ENCODE measurements at regions not wholly inside any gene's neighbourhood (a gene's known extent, or its start where the extent isn't known, plus 50 kb on each side); places are given as distances from the start of the nearest gene placed in this dataset.

DNA sequence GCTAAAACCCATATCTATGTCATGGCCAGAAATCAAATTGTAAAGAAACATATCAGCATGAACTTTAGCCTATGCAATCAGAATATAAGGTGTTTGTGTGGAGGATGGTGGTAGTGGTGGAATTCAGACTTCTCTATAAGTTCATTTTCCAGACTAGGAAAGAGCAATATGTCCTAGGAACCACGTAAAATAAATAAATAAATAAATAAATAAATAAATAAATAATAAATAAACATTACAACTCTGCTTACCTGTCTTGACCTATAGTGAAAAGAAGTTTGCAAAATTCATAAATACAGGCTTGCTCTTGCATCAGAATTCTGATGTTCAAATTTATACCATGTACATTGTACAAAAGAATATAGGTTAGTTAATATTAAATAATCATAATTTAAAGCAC is 1382.6 kb upstream of the ADGRL2 start:
- no CpG with 5 or more reads among the region's 1 CpG for WGBS (ENCODE audit: insufficient coverage)
- intact Hi-C loops (cut with micrococcal nuclease) = no loop called here
- DNase-seq = no peak
- Mint-ChIP-seq H3K27ac (no peak overlapping the region), H3K9me3 (peaks cover 0 to 7% (median 2%) of the 10 kb centered on the region in 7 donors), H3K4me1 (no peaks in the 10 kb centered on the region), H3K4me3 (no peak overlapping the region), H3K36me3 (no peaks in the 10 kb centered on the region), H3K27me3 (ENCODE audit: low read depth in 3 of 3) (peaks cover 0 to 3% (median 0%) of the 10 kb centered on the region in 3 donors)
- H4K20me1 ChIP-seq (ENCODE audit: insufficient read depth, low read length) = no peaks in the 10 kb centered on the region
- no peaks in the 10 kb centered on the region for H3K4me1 ChIP-seq (ENCODE audit: control insufficient read depth in 1 of 2, insufficient read depth in 2 of 2, low read length in 2 of 2)
- H3K79me2 ChIP-seq (ENCODE audit: insufficient read depth, low read length) = no peaks in the 10 kb centered on the region
- H2AFZ ChIP-seq (ENCODE audit: insufficient read depth, low read depth, low read length, poor library complexity, severe bottlenecking) = no peak overlapping the region
- no peak overlapping the region for H3K4me2 ChIP-seq (replicated peaks; ENCODE audit: extremely low read depth, low read length, poor library complexity, severe bottlenecking)
- H3K9ac ChIP-seq (ENCODE audit: insufficient read depth, low read length, poor library complexity, severe bottlenecking) = no peak overlapping the region
- no peaks in the 10 kb centered on the region for H3K36me3 ChIP-seq (replicated peaks in 1 of 2; ENCODE audit: control insufficient read depth in 1 of 2, insufficient read depth in 2 of 2, low read length in 2 of 2)
- H3K4me3 ChIP-seq (replicated peaks in 1 of 3; ENCODE audit: low read depth in 2 of 3, low read length in 3 of 3) = no peak overlapping the region
- no peak overlapping the region for H3K27ac ChIP-seq (ENCODE audit: low read depth in 1 of 2, low read length in 2 of 2)
- H3K27me3 ChIP-seq (ENCODE audit: control insufficient read depth in 2 of 2, insufficient read depth in 2 of 2, low read length in 2 of 2) = no peaks in the 10 kb centered on the region
- peaks cover 0 to 7% of the 10 kb centered on the region in 2 donors for H3K9me3 ChIP-seq (replicated peaks in 1 of 2; ENCODE audit: control insufficient read depth in 1 of 2, insufficient read depth in 1 of 2, low read length in 2 of 2)
- TF ChIP-seq, protein P1, sequence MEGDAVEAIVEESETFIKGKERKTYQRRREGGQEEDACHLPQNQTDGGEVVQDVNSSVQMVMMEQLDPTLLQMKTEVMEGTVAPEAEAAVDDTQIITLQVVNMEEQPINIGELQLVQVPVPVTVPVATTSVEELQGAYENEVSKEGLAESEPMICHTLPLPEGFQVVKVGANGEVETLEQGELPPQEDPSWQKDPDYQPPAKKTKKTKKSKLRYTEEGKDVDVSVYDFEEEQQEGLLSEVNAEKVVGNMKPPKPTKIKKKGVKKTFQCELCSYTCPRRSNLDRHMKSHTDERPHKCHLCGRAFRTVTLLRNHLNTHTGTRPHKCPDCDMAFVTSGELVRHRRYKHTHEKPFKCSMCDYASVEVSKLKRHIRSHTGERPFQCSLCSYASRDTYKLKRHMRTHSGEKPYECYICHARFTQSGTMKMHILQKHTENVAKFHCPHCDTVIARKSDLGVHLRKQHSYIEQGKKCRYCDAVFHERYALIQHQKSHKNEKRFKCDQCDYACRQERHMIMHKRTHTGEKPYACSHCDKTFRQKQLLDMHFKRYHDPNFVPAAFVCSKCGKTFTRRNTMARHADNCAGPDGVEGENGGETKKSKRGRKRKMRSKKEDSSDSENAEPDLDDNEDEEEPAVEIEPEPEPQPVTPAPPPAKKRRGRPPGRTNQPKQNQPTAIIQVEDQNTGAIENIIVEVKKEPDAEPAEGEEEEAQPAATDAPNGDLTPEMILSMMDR (IDR thresholded peaks at IDR 0.05) = no peak

- H3K27ac Mint-ChIP-seq = no peak overlapping the region
These were observed 1383.1 kb upstream of the ADGRL2 start for GRCh38 chr1:80417671-80418070.

More at GRCh38 chr1:80417671-80418070, 1383.1 kb upstream of the ADGRL2 start:
- Mint-ChIP-seq H3K27me3 (ENCODE audit: low read depth in 3 of 3) (peaks cover 0 to 3% (median 0%) of the 10 kb centered on the region in 3 donors), H3K9me3 (peaks cover 0 to 7% (median 2%) of the 10 kb centered on the region in 7 donors), H3K36me3 (no peaks in the 10 kb centered on the region), H3K4me1 (no peaks in the 10 kb centered on the region), H3K4me3 (no peak overlapping the region)
- no peak overlapping the region for H3K9ac ChIP-seq (ENCODE audit: insufficient read depth, low read length, poor library complexity, severe bottlenecking)
- no peak overlapping the region for H3K4me3 ChIP-seq (replicated peaks in 1 of 3; ENCODE audit: low read depth in 2 of 3, low read length in 3 of 3)
- peaks cover 0 to 7% of the 10 kb centered on the region in 2 donors for H3K9me3 ChIP-seq (replicated peaks in 1 of 2; ENCODE audit: control insufficient read depth in 1 of 2, insufficient read depth in 1 of 2, low read length in 2 of 2)
- H3K4me1 ChIP-seq (ENCODE audit: control insufficient read depth in 1 of 2, insufficient read depth in 2 of 2, low read length in 2 of 2) = no peaks in the 10 kb centered on the region
- TF ChIP-seq, protein P1 (IDR thresholded peaks at IDR 0.05) = no peak
- intact Hi-C loops (cut with micrococcal nuclease) = no loop called here
- H3K79me2 ChIP-seq (ENCODE audit: insufficient read depth, low read length) = no peaks in the 10 kb centered on the region
- H4K20me1 ChIP-seq (ENCODE audit: insufficient read depth, low read length) = no peaks in the 10 kb centered on the region
- H3K4me2 ChIP-seq (replicated peaks; ENCODE audit: extremely low read depth, low read length, poor library complexity, severe bottlenecking) = no peak overlapping the region
- H3K27ac ChIP-seq (ENCODE audit: low read depth in 1 of 2, low read length in 2 of 2) = no peak overlapping the region
- H2AFZ ChIP-seq (ENCODE audit: insufficient read depth, low read depth, low read length, poor library complexity, severe bottlenecking) = no peak overlapping the region
- WGBS (ENCODE audit: insufficient coverage) = no CpG with 5 or more reads among the region's 1 CpG
- no peaks in the 10 kb centered on the region for H3K36me3 ChIP-seq (replicated peaks in 1 of 2; ENCODE audit: control insufficient read depth in 1 of 2, insufficient read depth in 2 of 2, low read length in 2 of 2)
- H3K27me3 ChIP-seq (ENCODE audit: control insufficient read depth in 2 of 2, insufficient read depth in 2 of 2, low read length in 2 of 2) = no peaks in the 10 kb centered on the region
- DNase-seq = no peak
